ENCODE measurements at regions not wholly inside any gene's neighbourhood (a gene's known extent, or its start where the extent isn't known, plus 50 kb on each side); places are given as distances from the start of the nearest gene placed in this dataset.

GRCh38 chr2:8115456-8115855, 566.4 kb upstream of the ID2 start:
- TF ChIP-seq SMC3 (IDR thresholded peaks at IDR 0.05) (no peak), CBX8 (IDR thresholded peaks at IDR 0.05) (no peak), RNF2 (IDR thresholded peaks at IDR 0.05; ENCODE audit: borderline replicate concordance, low read depth) (no peak), CTCF (IDR thresholded peaks at IDR 0.05) (no peak), POLR2A (IDR thresholded peaks at IDR 0.05; ENCODE audit: low read length) (no peak), MAZ (IDR thresholded peaks at IDR 0.05; ENCODE audit: borderline replicate concordance, low read depth, low read length) (no peak), REST (IDR thresholded peaks at IDR 0.05) (no peak), HOXB13 (CRISPR knock-in tag; IDR thresholded peaks at IDR 0.05; ENCODE audit: low read depth) (no peak), USF2 (IDR thresholded peaks at IDR 0.05) (no peak)
